GM19455 (cell line): ENCODE measurements at regions not wholly inside any gene's neighbourhood (a gene's known extent, or its start where the extent isn't known, plus 50 kb on each side); places are given as distances from the start of the nearest gene placed in this dataset.
"Not testable (repeated sequence)": the region's sequence is repeated elsewhere in the genome, so short reads cannot be mapped to it uniquely, and the experiment has no call there.

Experiments
- ATAC-seq: cut with Tn5 transposase; IDR thresholded peaks from one replicate; pipeline ENCODE4 v1.9.1; 2021; ENCODE audit not compliant: unreplicated experiment

GRCh38 chr5:154593071-154593470 lies 115.0 kb upstream of the HAND1 start:
- ATAC-seq, result no peak

GRCh38 chr5:154590093-154590724 lies 112.2 kb upstream of the HAND1 start:
- no peak for ATAC-seq

GRCh38 chr5:154589511-154589910 lies 111.5 kb upstream of the HAND1 start:
- no peak for ATAC-seq

GRCh38 chr5:154588833-154589425 lies 110.9 kb upstream of the HAND1 start:
- ATAC-seq, result not testable (repeated sequence)

GRCh38 chr5:154588091-154588774 lies 110.2 kb upstream of the HAND1 start:
- no peak for ATAC-seq

GRCh38 chr5:154587123-154588026 lies 109.3 kb upstream of the HAND1 start:
- no peak for ATAC-seq

GRCh38 chr5:154583671-154584177 lies 105.7 kb upstream of the HAND1 start:
- ATAC-seq, result no peak

- no peak for ATAC-seq
Measured at GRCh38 chr5:154580422-154580821, 102.4 kb upstream of the HAND1 start.

- no peak for ATAC-seq
Measured at GRCh38 chr5:154577416-154577815, 99.4 kb upstream of the HAND1 start.

- ATAC-seq, result no peak
Measured at GRCh38 chr5:154576429-154576806, 98.4 kb upstream of the HAND1 start.

GRCh38 chr5:154575546-154576428 lies 97.8 kb upstream of the HAND1 start:
- ATAC-seq, result peak; percentile 93

GRCh38 chr5:154573011-154573410 lies 95.0 kb upstream of the HAND1 start:
- ATAC-seq, result no peak

- ATAC-seq, result no peak
Measured at GRCh38 chr5:154571325-154572035, 93.5 kb upstream of the HAND1 start.

GRCh38 chr5:154570572-154571324 lies 92.7 kb upstream of the HAND1 start:
- no peak for ATAC-seq

GRCh38 chr5:154568589-154568988 lies 90.6 kb upstream of the HAND1 start:
- no peak for ATAC-seq

- no peak for ATAC-seq
Measured at GRCh38 chr5:154567155-154567554, 89.1 kb upstream of the HAND1 start.

GRCh38 chr5:154566146-154566680 lies 88.2 kb upstream of the HAND1 start:
- ATAC-seq, result no peak

GRCh38 chr5:154565123-154565522 lies 87.1 kb upstream of the HAND1 start:
- no peak for ATAC-seq
